ENCODE measurements at regions not wholly inside any gene's neighbourhood (a gene's known extent, or its start where the extent isn't known, plus 50 kb on each side); places are given as distances from the start of the nearest gene placed in this dataset.

DNA sequence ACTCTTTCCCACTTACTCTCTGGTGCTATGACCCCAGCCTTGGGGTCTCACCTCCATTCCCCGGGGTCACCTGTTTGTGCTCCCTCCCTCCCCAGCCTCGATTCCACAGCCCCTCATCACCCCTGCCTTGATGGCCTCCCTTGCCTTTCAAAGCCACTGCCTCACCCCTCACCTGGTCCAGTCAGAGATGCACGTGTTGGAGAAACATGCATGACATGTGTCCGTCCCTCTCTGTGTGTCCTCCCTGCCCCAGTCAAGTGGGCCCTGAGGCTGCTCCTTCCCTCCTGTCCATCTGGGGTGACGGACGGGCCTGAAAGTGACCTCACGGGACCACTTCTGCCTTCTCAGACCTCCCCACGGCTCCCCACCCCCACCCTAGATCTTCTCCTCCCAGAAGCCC, 82.3 kb upstream of the TWIST2 start:
- TF ChIP-seq CTCF (IDR thresholded peaks at IDR 0.05) (no peak), EZH2 (IDR thresholded peaks at IDR 0.05; ENCODE audit: borderline replicate concordance, insufficient read depth, low read depth, low read length, poor library complexity, severe bottlenecking) (no peak)

Measured in B cell (primary cell).